BE2C (cell line): ENCODE measurements at regions not wholly inside any gene's neighbourhood (a gene's known extent, or its start where the extent isn't known, plus 50 kb on each side); places are given as distances from the start of the nearest gene placed in this dataset.

ENCODE experiments used
- DNase-seq: peaks from one replicate; pipeline ENCODE4 v3.0.0-alpha.2; 2020
- H3K27me3 ChIP-seq: fragments of 250-450 bp; sonication (Bioruptor Pico); 2 replicates; pipeline ENCODE4 v1.5.1; 2020; ENCODE audit warnings: mild to moderate bottlenecking
- H3K36me3 ChIP-seq: fragments of 250-450 bp; sonication (Bioruptor Pico); 2 replicates; pipeline ENCODE4 v1.5.1; 2020; ENCODE audit warnings: mild to moderate bottlenecking
- H3K4me1 ChIP-seq: fragments of 250-450 bp; sonication (Bioruptor Pico); 2 replicates; pipeline ENCODE4 v1.5.1; 2020
- H3K4me3 ChIP-seq: 2 replicates; pipeline ENCODE4 v1.5.1; 2011; ENCODE audit warnings: low read depth, low read length
- H3K9me3 ChIP-seq: fragments of 250-450 bp; sonication (Bioruptor Pico); 2 replicates; pipeline ENCODE4 v1.5.1; 2020
- CTCF ChIP-seq: IDR thresholded peaks from 2 replicates; pipeline ENCODE4 v1.5.1; 2012; ENCODE audit warnings: mild to moderate bottlenecking, low read depth, low read length

- Histone ChIP-seq H3K4me3 (no peak overlapping the region), H3K36me3 (no peaks in the 10 kb centered on the region), H3K9me3 (no peaks in the 10 kb centered on the region), H3K27me3 (no peaks in the 10 kb centered on the region), H3K4me1 (peaks cover 15% of the 10 kb centered on the region)
- TF ChIP-seq CTCF, result no peak
- DNase-seq, result no peak
Measured at GRCh38 chr1:43072314-43072713, 99.8 kb downstream of the EBNA1BP2 start.

GRCh38 chr1:43071241-43071640, 100.8 kb downstream of the EBNA1BP2 start:
- no peak overlapping the region for H3K4me3 ChIP-seq
- H3K36me3 ChIP-seq, result no peaks in the 10 kb centered on the region
- H3K27me3 ChIP-seq, result no peaks in the 10 kb centered on the region
- no peak for TF ChIP-seq CTCF
- H3K4me1 ChIP-seq, result peaks cover 15% of the 10 kb centered on the region
- H3K9me3 ChIP-seq, result no peaks in the 10 kb centered on the region
- DNase-seq, result no peak

GRCh38 chr1:43069461-43070050, 102.5 kb downstream of the EBNA1BP2 start:
- Histone ChIP-seq H3K9me3 (no peaks in the 10 kb centered on the region), H3K36me3 (no peaks in the 10 kb centered on the region), H3K4me1 (peaks cover 15% of the 10 kb centered on the region), H3K4me3 (no peak overlapping the region), H3K27me3 (no peaks in the 10 kb centered on the region)
- no peak for TF ChIP-seq CTCF
- DNase-seq, result peak; percentile 49

- H3K27me3 ChIP-seq, result no peaks in the 10 kb centered on the region
- no peak for TF ChIP-seq CTCF
- no peak overlapping the region for H3K4me3 ChIP-seq
- H3K9me3 ChIP-seq, result no peaks in the 10 kb centered on the region
- DNase-seq, result no peak
- peaks cover 15% of the 10 kb centered on the region for H3K4me1 ChIP-seq
- H3K36me3 ChIP-seq, result no peaks in the 10 kb centered on the region
Measured at GRCh38 chr1:43068911-43069310, 103.2 kb downstream of the EBNA1BP2 start.

- no peak for TF ChIP-seq CTCF
- peaks cover 15% of the 10 kb centered on the region for H3K4me1 ChIP-seq
- peak overlapping the region; percentile 23; the same call in 1 of the 2 replicates for H3K4me3 ChIP-seq
- no peaks in the 10 kb centered on the region for H3K36me3 ChIP-seq
- DNase-seq, result peak; percentile 44
- H3K27me3 ChIP-seq, result no peaks in the 10 kb centered on the region
- H3K9me3 ChIP-seq, result no peaks in the 10 kb centered on the region
Measured at GRCh38 chr1:43067977-43068751, 103.9 kb downstream of the EBNA1BP2 start.

- DNase-seq, result no peak
- H3K9me3 ChIP-seq, result no peaks in the 10 kb centered on the region
- no peak for TF ChIP-seq CTCF
- H3K4me1 ChIP-seq, result peaks cover 15% of the 10 kb centered on the region
- H3K27me3 ChIP-seq, result no peaks in the 10 kb centered on the region
- H3K4me3 ChIP-seq, result no peak overlapping the region
- no peaks in the 10 kb centered on the region for H3K36me3 ChIP-seq
Measured at GRCh38 chr1:43067233-43067745, 104.8 kb downstream of the EBNA1BP2 start.
